Naive thymus-derived CD4-positive, alpha-beta T cell (primary cell): ENCODE measurements at regions not wholly inside any gene's neighbourhood (a gene's known extent, or its start where the extent isn't known, plus 50 kb on each side); places are given as distances from the start of the nearest gene placed in this dataset.

Source experiments
- ATAC-seq: fragments of 150-1000 bp; cut with Tn5 transposase; 2 replicates; pipeline ENCODE4 v1.10.0; 2021; ENCODE audit warnings: mild to moderate bottlenecking, moderate library complexity
- CTCF ChIA-PET: fragments of 350-600 bp; sonication (Branson Sonifier 250); formaldehyde crosslinking; loops from one replicate; lab custom pipeline; 2021; ENCODE audit warnings: antibody characterized with exemption; lab: Charles Lee
- POLR2A ChIA-PET: fragments of 350-600 bp; sonication (Branson Sonifier 250); formaldehyde crosslinking; loops from one replicate; lab custom pipeline; 2021; ENCODE audit warnings: antibody characterized with exemption, inconsistent platforms; lab: Charles Lee
- DNase-seq, 9 donors: peaks; one replicate each; pipeline versions ENCODE4 v3.0.0 to v3.0.0-alpha.2; 2020 to 2022; ENCODE audit warnings: mixed read lengths in 1 of 9
- H3K27ac ChIP-seq: one replicate; pipeline ENCODE4 v1.7.0; 2013; ENCODE audit warnings: mild to moderate bottlenecking, low read depth, low read length, moderate library complexity
- H3K27me3 ChIP-seq, 2 donors: one replicate each; pipeline ENCODE4 v1.7.0; 2013; ENCODE audit warnings: low read length in 2 of 2, mild to moderate bottlenecking in 2 of 2, moderate library complexity in 2 of 2; ENCODE audit not compliant: control insufficient read depth in 2 of 2, insufficient read depth in 2 of 2
- H3K36me3 ChIP-seq, 3 experiments: 1 replicate in 2 of 3; 2 replicates in 1 of 3; pipeline ENCODE4 v1.7.0; 2013; ENCODE audit warnings: low read length in 3 of 3, mild to moderate bottlenecking in 3 of 3, moderate library complexity in 1 of 3; ENCODE audit not compliant: insufficient read depth in 3 of 3, control insufficient read depth in 2 of 3
- H3K4me1 ChIP-seq, 2 donors: one replicate each; pipeline ENCODE4 v1.7.0; 2013; ENCODE audit warnings: low read length in 2 of 2, mild to moderate bottlenecking in 2 of 2, moderate library complexity in 1 of 2; ENCODE audit not compliant: control insufficient read depth in 2 of 2, insufficient read depth in 2 of 2
- H3K4me3 ChIP-seq: 2 replicates; pipeline ENCODE4 v1.7.0; 2013; ENCODE audit warnings: mild to moderate bottlenecking, low read length
- H3K9me3 ChIP-seq, 3 experiments: 1 replicate in 2 of 3; 2 replicates in 1 of 3; pipeline ENCODE4 v1.7.0; 2013; ENCODE audit warnings: low read length in 3 of 3; ENCODE audit not compliant: control insufficient read depth in 2 of 3
- H3K27ac Mint-ChIP-seq, 9 donors: one replicate each; pipeline ENCODE4 v1.8.0; 2020 to 2022; ENCODE audit warnings: mixed read lengths in 9 of 9, mild to moderate bottlenecking in 8 of 9, moderate library complexity in 5 of 9, inconsistent platforms in 2 of 9
- H3K27me3 Mint-ChIP-seq, 5 donors: one replicate each; pipeline ENCODE4 v1.8.0; 2021 to 2022; ENCODE audit warnings: mixed read lengths in 5 of 5, mild to moderate bottlenecking in 1 of 5
- H3K36me3 Mint-ChIP-seq, 5 donors: one replicate each; pipeline ENCODE4 v1.8.0; 2020 to 2022; ENCODE audit warnings: mixed read lengths in 5 of 5, mild to moderate bottlenecking in 3 of 5, inconsistent platforms in 1 of 5
- H3K4me1 Mint-ChIP-seq, 7 donors: one replicate each; pipeline ENCODE4 v1.8.0; 2020 to 2022; ENCODE audit warnings: mixed read lengths in 7 of 7, mild to moderate bottlenecking in 3 of 7, inconsistent platforms in 1 of 7
- H3K4me3 Mint-ChIP-seq, 10 donors: one replicate each; pipeline ENCODE4 v1.8.0; 2020 to 2022; ENCODE audit warnings: mild to moderate bottlenecking in 10 of 10, mixed read lengths in 10 of 10, moderate library complexity in 6 of 10, inconsistent platforms in 2 of 10
- H3K9me3 Mint-ChIP-seq, 11 donors: one replicate each; pipeline ENCODE4 v1.8.0; 2020 to 2022; ENCODE audit warnings: mixed read lengths in 11 of 11, mild to moderate bottlenecking in 4 of 11, inconsistent platforms in 1 of 11, moderate library complexity in 1 of 11
- intact Hi-C, 2 donors: fragments of 100-400 bp; cut with micrococcal nuclease; formaldehyde crosslinking; loops; one replicate each; pipeline ENCODE4 v1.15.1; 2023

- POLR2A ChIA-PET = no interaction called here
- H3K4me3 ChIP-seq = no peak overlapping the region
- no peaks in the 10 kb centered on the region for H3K4me1 Mint-ChIP-seq
- H3K4me3 Mint-ChIP-seq = no peak overlapping the region
- intact Hi-C loops = no loop called here
- no peak overlapping the region for H3K27ac Mint-ChIP-seq
- ATAC-seq (no peak), DNase-seq (no peak)
- no peaks in the 10 kb centered on the region for H3K36me3 ChIP-seq
- no peaks in the 10 kb centered on the region for H3K4me1 ChIP-seq
- H3K27me3 ChIP-seq = no peaks in the 10 kb centered on the region
- no peaks in the 10 kb centered on the region for H3K27me3 Mint-ChIP-seq
- H3K36me3 Mint-ChIP-seq = no peaks in the 10 kb centered on the region
- CTCF ChIA-PET = no interaction called here
- peaks cover 0 to 34% (median 2%) of the 10 kb centered on the region in 11 donors for H3K9me3 Mint-ChIP-seq
- no peak overlapping the region for H3K27ac ChIP-seq
- peaks cover 0 to 4% (median 0%) of the 10 kb centered on the region in 3 experiments for H3K9me3 ChIP-seq
Measured at GRCh38 chr6:50257322-50257721, 207.6 kb upstream of the DEFB112 start.

DNA sequence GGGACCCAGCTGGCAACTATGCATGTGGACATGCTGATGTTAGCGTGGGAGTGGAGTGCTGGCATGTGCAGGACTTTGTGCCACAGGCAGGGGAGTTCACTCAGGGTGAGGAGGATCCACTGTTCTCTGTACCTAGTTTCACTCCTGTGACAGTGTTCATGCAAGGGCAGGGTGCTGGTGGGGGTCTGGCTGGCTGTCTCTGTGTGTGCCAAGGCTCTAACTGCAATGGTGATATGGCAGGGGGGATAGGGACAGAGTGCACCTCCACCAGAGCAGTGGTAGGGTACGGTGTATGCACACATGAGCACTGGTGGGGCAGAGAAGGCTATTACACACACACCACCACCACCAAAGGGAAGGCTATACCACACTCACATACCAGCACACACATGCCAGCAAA, 210.2 kb upstream of the DEFB112 start:
- H3K4me1 ChIP-seq = no peaks in the 10 kb centered on the region
- intact Hi-C loops = no loop called here
- no peaks in the 10 kb centered on the region for H3K36me3 ChIP-seq
- peaks cover 2 to 41% (median 10%) of the 10 kb centered on the region in 11 donors for H3K9me3 Mint-ChIP-seq
- peaks cover 0 to 4% (median 0%) of the 10 kb centered on the region in 3 experiments for H3K9me3 ChIP-seq
- no peak overlapping the region for H3K27ac ChIP-seq
- no peaks in the 10 kb centered on the region for H3K36me3 Mint-ChIP-seq
- ChIA-PET CTCF (interaction anchor here (0.7 kb wide), 1 partner anchor 105 kb away, joined by 3 read pairs; no protein-coding TSS in a partner anchor), POLR2A (no interaction called here)
- H3K4me3 ChIP-seq = no peak overlapping the region
- DNase-seq (no peak), ATAC-seq (no peak)
- no peak overlapping the region for H3K27ac Mint-ChIP-seq
- H3K4me3 Mint-ChIP-seq = no peak overlapping the region
- H3K27me3 Mint-ChIP-seq = no peaks in the 10 kb centered on the region
- no peaks in the 10 kb centered on the region for H3K4me1 Mint-ChIP-seq
- no peaks in the 10 kb centered on the region for H3K27me3 ChIP-seq

GRCh38 chr6:50264995-50265571, 215.4 kb upstream of the DEFB112 start:
- DNase-seq = no peak
- intact Hi-C loops = no loop called here
- Mint-ChIP-seq H3K4me1 (no peaks in the 10 kb centered on the region), H3K9me3 (peaks cover 0 to 35% (median 9%) of the 10 kb centered on the region in 11 donors), H3K36me3 (no peaks in the 10 kb centered on the region), H3K27me3 (no peaks in the 10 kb centered on the region), H3K4me3 (no peak overlapping the region), H3K27ac (no peak overlapping the region)
- no peak for ATAC-seq
- Histone ChIP-seq H3K36me3 (no peaks in the 10 kb centered on the region), H3K9me3 (peaks cover 0 to 2% (median 0%) of the 10 kb centered on the region in 3 experiments), H3K27ac (no peak overlapping the region), H3K4me3 (no peak overlapping the region), H3K27me3 (no peaks in the 10 kb centered on the region), H3K4me1 (no peaks in the 10 kb centered on the region)
- ChIA-PET POLR2A (no interaction called here), CTCF (no interaction called here)

DNA sequence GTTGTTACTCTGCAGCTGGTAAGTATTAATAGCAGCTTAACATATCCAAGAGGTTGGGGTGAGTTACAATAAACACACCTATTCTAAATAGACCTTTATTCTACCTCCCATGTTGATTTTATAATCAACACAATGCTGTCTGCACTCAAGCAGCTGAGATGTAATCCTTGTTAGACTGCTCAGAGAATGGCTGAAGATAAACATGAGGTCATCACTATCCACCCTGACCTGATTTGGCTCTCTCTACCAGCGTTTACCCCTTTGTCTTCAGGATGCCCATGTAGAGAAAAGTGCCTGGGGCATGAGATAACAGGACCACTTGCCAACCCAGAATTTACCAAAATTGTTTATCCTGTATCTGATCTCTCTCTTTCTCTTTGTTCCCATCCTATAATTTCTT, 220.7 kb upstream of the DEFB112 start:
- Mint-ChIP-seq H3K9me3 (peaks cover 0 to 29% (median 7%) of the 10 kb centered on the region in 11 donors), H3K4me1 (no peaks in the 10 kb centered on the region), H3K4me3 (no peak overlapping the region), H3K27ac (no peak overlapping the region), H3K27me3 (no peaks in the 10 kb centered on the region), H3K36me3 (no peaks in the 10 kb centered on the region)
- no peak for ATAC-seq
- Histone ChIP-seq H3K4me1 (no peaks in the 10 kb centered on the region), H3K36me3 (no peaks in the 10 kb centered on the region), H3K27ac (no peak overlapping the region), H3K4me3 (no peak overlapping the region), H3K27me3 (no peaks in the 10 kb centered on the region), H3K9me3 (no peaks in the 10 kb centered on the region)
- ChIA-PET POLR2A (no interaction called here), CTCF (no interaction called here)
- intact Hi-C loops = no loop called here
- DNase-seq = no peak

- H3K27me3 Mint-ChIP-seq = no peaks in the 10 kb centered on the region
- intact Hi-C loops = no loop called here
- ATAC-seq = no peak
- H3K4me3 Mint-ChIP-seq = no peak overlapping the region
- no peaks in the 10 kb centered on the region for H3K4me1 Mint-ChIP-seq
- H3K36me3 Mint-ChIP-seq = no peaks in the 10 kb centered on the region
- DNase-seq = no peak
- ChIA-PET POLR2A (no interaction called here), CTCF (no interaction called here)
- H3K4me3 ChIP-seq = no peak overlapping the region
- no peaks in the 10 kb centered on the region for H3K27me3 ChIP-seq
- H3K27ac ChIP-seq = no peak overlapping the region
- H3K9me3 Mint-ChIP-seq = peaks cover 0 to 25% (median 6%) of the 10 kb centered on the region in 11 donors
- H3K27ac Mint-ChIP-seq = no peak overlapping the region
- no peaks in the 10 kb centered on the region for H3K4me1 ChIP-seq
- H3K36me3 ChIP-seq = no peaks in the 10 kb centered on the region
- H3K9me3 ChIP-seq = no peaks in the 10 kb centered on the region
Measured at GRCh38 chr6:50271266-50271665, 221.5 kb upstream of the DEFB112 start.

GRCh38 chr6:50271817-50272216, 222.1 kb upstream of the DEFB112 start:
- CTCF ChIA-PET = no interaction called here

GRCh38 chr6:50272611-50273010, 222.9 kb upstream of the DEFB112 start:
- POLR2A ChIA-PET = no interaction called here
- no peaks in the 10 kb centered on the region for H3K4me1 Mint-ChIP-seq

More at GRCh38 chr6:50271817-50272216, 222.1 kb upstream of the DEFB112 start:
- no peaks in the 10 kb centered on the region for H3K4me1 ChIP-seq
- no peaks in the 10 kb centered on the region for H3K9me3 ChIP-seq
- POLR2A ChIA-PET = no interaction called here
- H3K27me3 ChIP-seq = no peaks in the 10 kb centered on the region
- H3K4me3 Mint-ChIP-seq = no peak overlapping the region
- no peaks in the 10 kb centered on the region for H3K27me3 Mint-ChIP-seq
- no peak for DNase-seq
- no peak overlapping the region for H3K27ac ChIP-seq
- no peaks in the 10 kb centered on the region for H3K36me3 Mint-ChIP-seq
- intact Hi-C loops = no loop called here
- peaks cover 0 to 25% (median 5%) of the 10 kb centered on the region in 11 donors for H3K9me3 Mint-ChIP-seq
- no peak for ATAC-seq
- H3K36me3 ChIP-seq = no peaks in the 10 kb centered on the region
- no peak overlapping the region for H3K4me3 ChIP-seq
- H3K27ac Mint-ChIP-seq = no peak overlapping the region
- H3K4me1 Mint-ChIP-seq = no peaks in the 10 kb centered on the region

More at GRCh38 chr6:50272611-50273010, 222.9 kb upstream of the DEFB112 start:
- ATAC-seq = no peak
- intact Hi-C loops = no loop called here
- H3K4me1 ChIP-seq = no peaks in the 10 kb centered on the region
- no peaks in the 10 kb centered on the region for H3K27me3 ChIP-seq
- DNase-seq = no peak
- no peaks in the 10 kb centered on the region for H3K36me3 Mint-ChIP-seq
- H3K4me3 ChIP-seq = no peak overlapping the region
- CTCF ChIA-PET = no interaction called here
- H3K27ac Mint-ChIP-seq = no peak overlapping the region
- peaks cover 0 to 21% (median 5%) of the 10 kb centered on the region in 11 donors for H3K9me3 Mint-ChIP-seq
- no peak overlapping the region for H3K4me3 Mint-ChIP-seq
- no peaks in the 10 kb centered on the region for H3K36me3 ChIP-seq
- H3K9me3 ChIP-seq = no peaks in the 10 kb centered on the region
- H3K27ac ChIP-seq = no peak overlapping the region
- no peaks in the 10 kb centered on the region for H3K27me3 Mint-ChIP-seq
